ENCODE measurements at regions not wholly inside any gene's neighbourhood (a gene's known extent, or its start where the extent isn't known, plus 50 kb on each side); places are given as distances from the start of the nearest gene placed in this dataset.

DNA sequence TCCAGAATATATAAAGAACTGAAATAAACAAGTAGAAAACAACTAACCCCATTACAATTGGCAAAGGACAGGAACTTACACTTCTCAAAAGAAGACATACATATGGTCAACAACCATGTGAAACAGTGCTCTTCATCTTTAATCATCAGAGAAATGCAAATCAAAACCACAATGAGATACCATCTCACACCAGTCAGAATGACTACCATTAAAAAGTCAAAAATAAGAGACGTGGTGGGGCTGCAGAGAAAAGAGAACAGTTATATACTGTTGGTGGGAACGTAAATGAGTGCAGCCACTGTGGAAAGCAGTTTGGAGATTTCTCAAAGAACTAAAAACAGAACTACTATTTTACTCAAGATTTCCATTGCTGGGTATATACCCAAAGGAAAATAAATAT, 1696.3 kb upstream of the TMEFF2 start:
- no TSS peak for BruUV-seq (replicated peaks)
- H3K4me1 Mint-ChIP-seq (ENCODE audit: low read depth, unreplicated experiment), result no peaks in the 10 kb centered on the region
- ChIA-PET POLR2A (no interaction called here), CTCF (no interaction called here)
- no peak overlapping the region for H3K4me3 Mint-ChIP-seq (ENCODE audit: unreplicated experiment)
- Histone ChIP-seq H3K4me3 (ENCODE audit: low read depth, low read length) (no peak overlapping the region), H3K9me3 (no peaks in the 10 kb centered on the region), H3K4me1 (no peaks in the 10 kb centered on the region), H3K36me3 (ENCODE audit: control insufficient read depth, insufficient read depth, low read length) (no peaks in the 10 kb centered on the region), H3K27me3 (replicated peaks; ENCODE audit: control insufficient read depth, insufficient read depth, low read length) (no peaks in the 10 kb centered on the region)
- TF ChIP-seq CTCF (IDR thresholded peaks at IDR 0.05; ENCODE audit: insufficient read depth in 1 of 2, low read depth in 1 of 2, low read length in 1 of 2, severe bottlenecking in 1 of 2, unreplicated experiment in 1 of 2), result no peak
- H3K27me3 Mint-ChIP-seq (ENCODE audit: insufficient read depth, unreplicated experiment), result peaks cover 2% of the 10 kb centered on the region
- no peaks in the 10 kb centered on the region for H3K36me3 Mint-ChIP-seq (ENCODE audit: insufficient read depth, unreplicated experiment)
- no peaks in the 10 kb centered on the region for H3K9me3 Mint-ChIP-seq (ENCODE audit: unreplicated experiment)
- H3K27ac Mint-ChIP-seq (ENCODE audit: unreplicated experiment), result no peak overlapping the region
- no peak for DNase-seq
- intact Hi-C loops (cut with micrococcal nuclease; ENCODE audit: unreplicated experiment), result no loop called here

GRCh38 chr2:193885419-193885818, 1690.7 kb upstream of the TMEFF2 start:
- no peak for DNase-seq
- no peak for TF ChIP-seq CTCF (IDR thresholded peaks at IDR 0.05; ENCODE audit: insufficient read depth in 1 of 2, low read depth in 1 of 2, low read length in 1 of 2, severe bottlenecking in 1 of 2, unreplicated experiment in 1 of 2)
- no peaks in the 10 kb centered on the region for H3K9me3 Mint-ChIP-seq (ENCODE audit: unreplicated experiment)
- intact Hi-C loops (cut with micrococcal nuclease; ENCODE audit: unreplicated experiment), result loop anchor here (1.0 kb wide), 1 partner anchor 190 kb away; no protein-coding TSS in a partner anchor
- H3K4me3 Mint-ChIP-seq (ENCODE audit: unreplicated experiment), result no peak overlapping the region
- H3K27me3 ChIP-seq (replicated peaks; ENCODE audit: control insufficient read depth, insufficient read depth, low read length), result no peaks in the 10 kb centered on the region
- H3K4me1 ChIP-seq, result no peaks in the 10 kb centered on the region; the same call in 1 of the 2 replicates
- POLR2A ChIA-PET, result no interaction called here
- no peak overlapping the region for H3K4me3 ChIP-seq (ENCODE audit: low read depth, low read length)
- no peaks in the 10 kb centered on the region for H3K36me3 Mint-ChIP-seq (ENCODE audit: insufficient read depth, unreplicated experiment)
- no TSS peak for BruUV-seq (replicated peaks)
- H3K36me3 ChIP-seq (ENCODE audit: control insufficient read depth, insufficient read depth, low read length), result no peaks in the 10 kb centered on the region
- no peaks in the 10 kb centered on the region for H3K4me1 Mint-ChIP-seq (ENCODE audit: low read depth, unreplicated experiment)
- H3K27me3 Mint-ChIP-seq (ENCODE audit: insufficient read depth, unreplicated experiment), result no peaks in the 10 kb centered on the region
- H3K27ac Mint-ChIP-seq (ENCODE audit: unreplicated experiment), result no peak overlapping the region
- H3K9me3 ChIP-seq, result no peaks in the 10 kb centered on the region
- CTCF ChIA-PET, result no interaction called here

GRCh38 chr2:193883820-193884219, 1689.1 kb upstream of the TMEFF2 start:
- H3K4me1 Mint-ChIP-seq (ENCODE audit: low read depth, unreplicated experiment), result no peaks in the 10 kb centered on the region
- ChIA-PET POLR2A (no interaction called here), CTCF (no interaction called here)
- no peak overlapping the region for H3K4me3 Mint-ChIP-seq (ENCODE audit: unreplicated experiment)
- intact Hi-C loops (cut with micrococcal nuclease; ENCODE audit: unreplicated experiment), result no loop called here
- H3K27me3 ChIP-seq (replicated peaks; ENCODE audit: control insufficient read depth, insufficient read depth, low read length), result no peaks in the 10 kb centered on the region
- H3K27me3 Mint-ChIP-seq (ENCODE audit: insufficient read depth, unreplicated experiment), result no peaks in the 10 kb centered on the region
- no peak for TF ChIP-seq CTCF (IDR thresholded peaks at IDR 0.05; ENCODE audit: insufficient read depth in 1 of 2, low read depth in 1 of 2, low read length in 1 of 2, severe bottlenecking in 1 of 2, unreplicated experiment in 1 of 2)
- no peaks in the 10 kb centered on the region for H3K36me3 Mint-ChIP-seq (ENCODE audit: insufficient read depth, unreplicated experiment)
- no peak overlapping the region for H3K27ac Mint-ChIP-seq (ENCODE audit: unreplicated experiment)
- no peak for DNase-seq
- no peaks in the 10 kb centered on the region; the same call in 1 of the 2 replicates for H3K4me1 ChIP-seq
- H3K9me3 Mint-ChIP-seq (ENCODE audit: unreplicated experiment), result no peaks in the 10 kb centered on the region
- H3K36me3 ChIP-seq (ENCODE audit: control insufficient read depth, insufficient read depth, low read length), result no peaks in the 10 kb centered on the region
- H3K9me3 ChIP-seq, result no peaks in the 10 kb centered on the region
- H3K4me3 ChIP-seq (ENCODE audit: low read depth, low read length), result no peak overlapping the region
- no TSS peak for BruUV-seq (replicated peaks)
